ENCODE measurements at regions not wholly inside any gene's neighbourhood (a gene's known extent, or its start where the extent isn't known, plus 50 kb on each side); places are given as distances from the start of the nearest gene placed in this dataset.
"Not testable (repeated sequence)": the region's sequence is repeated elsewhere in the genome, so short reads cannot be mapped to it uniquely, and the experiment has no call there.

DNA sequence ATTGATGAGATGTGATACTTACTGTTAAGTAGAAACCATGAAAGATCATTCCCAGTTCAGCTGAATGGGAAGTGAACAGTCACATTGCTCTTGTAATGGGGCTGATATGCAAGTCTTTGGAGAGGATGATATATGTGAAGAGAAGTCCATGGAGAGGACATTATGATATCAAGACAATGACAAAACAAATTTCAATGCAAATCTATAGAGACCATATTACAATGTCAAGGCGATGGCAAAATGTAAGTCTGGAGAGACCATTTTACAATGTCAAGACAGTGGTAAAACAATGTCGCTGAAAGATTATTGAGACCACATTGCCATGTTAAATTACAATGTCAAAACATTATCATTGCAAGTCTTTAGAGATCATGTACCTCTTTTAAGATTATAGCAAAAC is 277.1 kb upstream of the MEIS2 start:
- intact Hi-C loops (cut with DNase I), result no loop called here
- no peak for DNase-seq (ENCODE audit: low spot score)

DNA sequence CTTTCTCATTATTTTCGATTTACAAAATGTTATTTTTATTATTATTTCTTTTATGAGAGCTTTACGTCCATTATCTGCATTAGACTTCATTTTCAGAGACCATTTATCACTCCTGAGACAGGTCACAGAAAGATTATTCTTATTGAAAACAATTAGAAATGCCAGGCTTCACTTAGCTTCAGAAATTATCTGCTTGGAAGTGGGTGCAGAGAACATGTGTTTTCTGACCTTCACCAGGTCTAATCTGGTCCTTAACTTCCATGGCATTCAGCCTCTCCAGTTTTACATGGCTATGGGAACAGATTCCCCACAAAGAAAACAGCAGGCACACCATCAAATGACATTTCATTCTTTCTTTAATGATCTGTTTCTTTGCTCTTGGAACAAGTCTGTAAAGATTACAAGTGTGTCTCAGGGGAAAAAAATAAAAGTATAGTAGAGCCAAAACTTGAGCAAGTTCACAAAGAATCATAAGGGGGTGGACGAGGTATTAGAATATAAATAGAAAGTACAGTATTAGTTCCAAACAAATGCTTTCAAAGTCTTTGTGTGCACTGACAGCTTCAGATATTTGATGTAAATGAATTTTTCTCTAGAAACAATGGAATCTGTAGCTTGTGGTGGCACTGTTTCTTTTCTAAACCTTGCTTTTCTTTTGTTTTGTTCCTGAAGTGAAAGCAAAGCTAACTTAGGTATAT is 294.2 kb upstream of the MEIS2 start:
- intact Hi-C loops (cut with DNase I), result no loop called here

DNA sequence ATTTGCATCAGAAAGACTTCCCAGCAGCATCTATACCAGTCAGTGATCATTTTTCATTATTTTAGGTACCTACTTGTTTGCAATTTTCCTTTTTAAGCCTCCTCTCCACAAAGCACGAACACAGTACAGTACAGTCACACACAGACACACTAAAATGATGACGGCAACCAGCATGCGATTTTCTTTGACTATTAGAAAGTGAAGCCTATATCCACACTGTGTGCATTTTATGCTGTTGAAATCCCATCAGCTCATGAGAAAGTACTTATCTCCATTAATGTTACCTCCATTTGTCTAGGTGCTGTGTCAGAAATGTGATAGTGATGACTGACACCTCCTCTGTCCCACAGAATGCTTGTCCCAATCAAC is 294.7 kb upstream of the MEIS2 start:
- DNase-seq (ENCODE audit: low spot score), result no peak
- intact Hi-C loops (cut with DNase I), result no loop called here

More for the DNA sequence above, 294.2 kb upstream of the MEIS2 start:
- DNase-seq (ENCODE audit: low spot score), result no peak

DNA sequence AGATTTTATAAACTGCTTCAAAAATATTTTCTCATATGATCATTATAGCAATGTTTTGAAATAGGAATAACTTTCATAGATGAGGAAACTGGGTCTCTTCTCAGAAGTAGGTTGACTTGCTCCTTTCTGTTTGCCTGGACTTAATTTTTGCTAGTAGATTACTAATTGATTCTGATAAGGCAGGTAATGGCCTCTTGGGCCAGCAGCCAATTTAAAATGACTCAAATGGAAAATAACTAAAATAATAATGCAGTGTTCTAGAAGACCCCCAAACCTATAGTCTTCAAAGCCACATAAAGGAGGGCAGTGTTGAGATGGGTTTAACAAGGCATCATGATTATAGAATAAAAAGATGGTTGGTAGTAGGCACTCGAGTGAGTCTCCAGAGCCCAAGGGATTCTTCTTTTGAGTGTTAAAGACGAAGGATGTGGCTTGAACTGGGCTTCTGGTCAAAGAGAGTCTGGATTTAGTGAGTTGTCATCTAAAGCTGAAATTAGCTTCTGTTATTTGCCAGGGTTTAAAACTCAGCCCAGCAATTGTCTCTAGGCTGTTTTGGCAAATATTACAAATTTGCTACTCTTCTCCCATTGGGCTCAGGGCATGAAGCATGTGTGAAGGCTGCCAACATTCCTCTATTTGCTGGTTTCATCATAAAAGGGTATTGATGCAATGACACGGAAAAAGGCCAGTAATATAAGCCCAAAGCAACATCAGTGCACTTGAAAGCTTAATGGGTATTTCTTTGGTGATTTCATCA is 297.1 kb upstream of the MEIS2 start:
- intact Hi-C loops (cut with DNase I), result no loop called here

DNA sequence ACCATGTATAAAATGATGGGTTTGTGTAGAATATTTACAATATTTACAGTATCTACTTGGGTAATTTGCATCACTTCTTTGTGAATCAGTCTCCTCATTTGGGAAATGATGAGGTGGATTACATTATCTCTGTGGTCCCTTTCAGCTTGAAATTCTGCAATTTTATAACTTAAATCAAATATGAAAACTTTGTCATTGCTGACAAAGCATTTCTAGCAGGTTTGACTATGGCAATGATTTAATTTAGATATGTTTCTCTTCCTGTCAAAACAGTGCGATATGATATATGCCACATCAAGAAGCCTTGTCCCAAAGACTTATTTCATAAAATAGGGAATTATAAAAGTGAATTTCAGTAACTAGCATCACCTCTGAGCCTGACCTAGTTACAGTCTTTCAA is 315.8 kb upstream of the MEIS2 start:
- no peak for DNase-seq (ENCODE audit: low spot score)
- intact Hi-C loops (cut with DNase I), result no loop called here

More for the DNA sequence above, 297.1 kb upstream of the MEIS2 start:
- no peak for DNase-seq (ENCODE audit: low spot score)

DNA sequence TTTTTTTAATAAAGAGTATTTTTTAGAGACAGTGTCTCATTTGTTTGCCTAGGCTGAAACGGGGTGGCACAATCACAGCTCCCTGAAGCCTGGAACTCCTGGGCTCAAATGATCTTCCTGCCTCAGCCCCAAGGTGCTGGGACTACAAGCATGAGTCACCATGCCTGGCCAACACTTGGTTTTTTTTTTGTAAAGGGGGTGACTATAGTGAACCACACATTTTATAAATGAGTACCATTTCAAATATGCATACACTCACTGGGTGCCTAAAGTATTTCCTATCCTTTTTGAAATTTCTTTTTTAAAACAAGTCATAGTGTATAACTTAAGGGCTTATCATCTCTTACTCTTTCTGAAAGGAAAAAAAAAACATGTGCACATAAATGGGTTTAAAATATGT is 325.2 kb upstream of the MEIS2 start:
- DNase-seq (ENCODE audit: low spot score), result no peak
- intact Hi-C loops (cut with DNase I), result no loop called here

DNA sequence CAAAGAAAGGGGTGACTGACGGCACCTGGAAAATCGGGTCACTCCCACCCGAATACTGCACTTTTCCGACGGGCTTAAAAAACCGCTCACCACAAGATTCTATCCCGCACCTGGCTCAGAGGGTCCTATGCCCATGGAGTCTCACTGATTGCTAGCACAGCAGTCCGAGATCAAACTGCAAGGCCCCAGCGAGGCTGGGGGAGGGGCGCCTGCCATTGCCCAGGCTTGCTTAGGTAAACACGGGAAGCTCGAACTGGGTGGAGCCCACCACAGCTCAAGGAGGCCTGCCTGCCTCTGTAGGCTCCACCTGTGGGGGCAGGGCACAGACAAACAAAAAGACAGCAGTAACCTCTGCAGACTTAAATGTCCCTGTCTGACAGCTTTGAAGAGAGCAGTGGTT is 327.0 kb upstream of the MEIS2 start:
- intact Hi-C loops (cut with DNase I); DNase-seq (ENCODE audit: low spot score): not testable (repeated sequence)

DNA sequence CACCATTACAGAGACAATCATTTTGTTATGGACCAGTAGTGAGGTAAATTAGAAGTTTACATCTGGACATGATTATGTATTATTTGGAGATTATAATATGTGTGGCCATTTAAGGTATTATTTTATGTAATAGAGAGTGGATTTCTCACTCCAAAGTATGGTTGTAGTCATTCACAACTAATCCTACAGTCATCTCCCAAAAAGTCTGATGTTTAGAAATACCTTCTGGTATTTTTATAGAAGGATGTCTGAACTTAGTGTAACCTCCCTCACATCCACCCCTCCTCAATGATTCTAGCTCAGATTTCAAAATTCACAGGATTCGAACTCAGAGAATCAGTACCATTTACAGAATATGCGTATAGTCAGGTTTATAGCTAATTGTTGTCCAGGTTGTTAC is 346.6 kb upstream of the MEIS2 start:
- intact Hi-C loops (cut with DNase I), result no loop called here
- no peak for DNase-seq (ENCODE audit: low spot score)

DNA sequence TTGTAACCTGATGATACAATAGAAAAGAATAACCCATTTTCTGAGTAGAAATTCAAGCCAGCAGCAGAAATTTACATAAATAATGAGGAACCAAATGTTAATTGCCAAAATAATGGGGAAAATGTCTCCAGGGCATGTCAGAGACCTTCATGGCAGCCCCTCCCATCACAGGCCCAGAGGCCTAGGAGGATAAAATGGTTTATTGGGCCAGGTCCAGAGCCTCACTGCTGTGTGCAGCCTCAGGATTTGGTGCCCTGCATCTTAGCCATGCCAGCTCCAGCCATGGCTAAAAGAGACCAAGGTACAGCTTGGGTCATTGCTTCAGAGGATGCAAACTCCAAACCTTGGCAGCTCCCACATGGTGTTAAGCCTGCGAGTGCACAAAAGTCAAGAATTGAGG is 352.1 kb upstream of the MEIS2 start:
- intact Hi-C loops (cut with DNase I), result no loop called here
- DNase-seq (ENCODE audit: low spot score), result no peak

DNA sequence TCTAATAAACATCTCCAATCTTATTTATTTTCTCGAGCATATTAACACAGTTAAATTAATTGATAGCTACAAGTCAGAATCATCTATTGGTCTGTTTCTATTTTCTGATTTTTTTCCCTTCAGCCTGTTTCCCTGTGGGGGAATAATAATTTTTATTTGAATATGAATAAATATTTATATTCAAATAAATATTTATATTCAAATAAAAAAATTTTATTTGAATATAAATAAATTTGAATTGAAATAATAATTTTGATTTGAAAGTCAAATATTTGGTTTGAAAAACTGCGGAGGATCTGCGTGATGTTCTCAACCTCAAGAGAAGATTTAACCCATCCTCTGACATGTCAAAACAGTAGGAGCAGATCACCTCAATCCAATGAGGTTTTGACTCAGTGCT is 380.1 kb upstream of the MEIS2 start:
- DNase-seq (ENCODE audit: low spot score), result no peak
- intact Hi-C loops (cut with DNase I), result no loop called here

DNA sequence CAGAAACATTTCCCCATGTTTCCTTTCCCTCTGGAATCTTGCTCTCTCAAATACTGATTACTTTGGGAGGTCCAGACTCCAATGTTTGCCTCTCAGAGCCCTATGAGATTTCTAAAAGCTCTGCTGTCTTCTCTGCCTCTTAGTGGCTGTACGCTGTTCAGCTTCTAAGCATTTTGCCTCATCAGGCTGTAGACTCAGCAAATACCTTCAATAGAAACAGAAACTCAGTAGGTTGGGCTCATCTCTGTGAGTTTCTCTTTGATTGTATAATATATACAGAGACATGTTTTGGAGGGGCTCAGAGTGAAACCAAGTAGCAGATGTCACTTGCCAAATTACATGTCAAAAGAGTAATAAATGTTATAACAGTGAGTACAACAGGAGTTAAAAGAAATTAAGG is 380.8 kb upstream of the MEIS2 start:
- intact Hi-C loops (cut with DNase I), result no loop called here
- no peak for DNase-seq (ENCODE audit: low spot score)

DNA sequence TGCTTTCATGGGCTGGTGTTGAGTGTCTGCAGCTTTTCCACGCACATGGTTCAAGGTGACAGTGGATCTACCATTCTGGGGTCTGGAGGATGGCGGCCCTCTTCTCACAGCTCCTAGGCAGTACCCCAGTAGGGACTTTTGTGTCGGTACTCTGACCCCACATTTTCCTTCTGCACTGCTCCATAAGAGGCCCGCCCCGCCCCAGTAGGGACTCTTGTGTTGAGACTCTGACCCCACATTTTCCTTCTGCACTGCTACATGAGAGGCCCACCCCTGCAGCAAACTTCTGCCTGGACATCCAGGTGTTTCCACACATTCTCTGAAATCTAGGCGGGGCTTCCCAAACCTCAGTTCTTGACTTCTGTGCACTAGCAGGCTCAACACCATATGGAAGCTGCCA is 383.4 kb upstream of the MEIS2 start:
- intact Hi-C loops (cut with DNase I), result no loop called here
- peak; percentile 68 for DNase-seq (ENCODE audit: low spot score)

DNA sequence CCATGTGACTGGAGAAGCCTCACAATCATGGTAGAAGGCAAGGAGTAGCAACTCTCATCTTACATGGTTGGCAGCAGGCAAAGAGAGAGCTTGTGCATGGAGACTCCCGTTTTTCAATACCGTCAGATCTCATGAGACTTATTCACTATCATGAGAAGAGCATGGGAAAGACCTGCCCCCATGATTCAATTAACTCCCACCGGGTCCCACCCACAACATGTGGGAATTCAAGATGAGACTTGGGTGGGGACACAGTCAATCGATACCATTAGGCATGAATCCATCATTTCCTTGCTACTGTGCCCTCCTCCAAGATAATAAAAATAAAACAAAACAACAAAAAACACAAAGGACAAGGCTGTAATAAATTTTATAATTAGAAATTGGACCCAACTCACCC is 384.7 kb upstream of the MEIS2 start:
- intact Hi-C loops (cut with DNase I), result no loop called here
- no peak for DNase-seq (ENCODE audit: low spot score)

DNA sequence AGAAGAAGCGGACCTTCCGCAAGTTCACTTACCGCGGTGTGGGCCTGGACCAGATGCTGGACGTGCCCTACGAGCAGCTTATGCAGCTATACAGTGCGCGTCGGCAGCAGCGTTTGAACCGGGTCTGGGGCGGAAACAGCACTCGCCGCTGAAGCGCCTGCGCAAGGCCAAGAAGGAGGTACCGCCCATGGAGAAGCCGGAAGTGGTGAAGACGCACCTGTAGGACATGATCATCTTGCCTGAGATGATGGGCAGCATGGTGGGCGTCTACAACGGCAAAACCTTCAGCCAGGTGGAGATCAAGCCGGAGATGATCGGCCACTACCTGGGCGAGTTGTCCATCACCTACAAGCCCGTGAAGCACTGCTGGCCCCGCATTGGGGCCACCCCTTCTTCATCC is 390.4 kb upstream of the MEIS2 start:
- no peak for DNase-seq (ENCODE audit: low spot score)
- intact Hi-C loops (cut with DNase I), result no loop called here

DNA sequence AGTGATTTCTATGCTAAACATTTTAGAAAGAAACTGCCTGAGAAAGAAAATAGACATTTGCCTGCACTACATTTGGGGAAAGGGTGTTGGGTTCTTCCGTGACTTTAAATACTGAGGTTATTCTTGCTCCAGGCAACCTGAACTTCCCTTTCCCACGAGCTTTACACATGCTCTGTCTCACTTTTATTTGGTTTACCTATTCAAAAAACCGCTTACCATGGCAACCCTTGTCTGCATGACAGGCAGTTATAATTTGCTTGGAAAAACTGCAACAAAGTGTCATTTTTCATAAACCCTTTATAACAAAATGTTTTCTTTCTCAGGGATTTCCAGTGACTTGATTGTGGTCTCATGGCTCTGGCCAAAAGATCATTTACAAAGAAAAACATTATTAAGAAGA is 416.3 kb upstream of the MEIS2 start:
- intact Hi-C loops (cut with DNase I), result loop anchor here in 1 of 2 donors (2.0 kb wide), 1 partner anchor 66 kb away; no protein-coding TSS in a partner anchor
- DNase-seq (ENCODE audit: low spot score), result no peak

DNA sequence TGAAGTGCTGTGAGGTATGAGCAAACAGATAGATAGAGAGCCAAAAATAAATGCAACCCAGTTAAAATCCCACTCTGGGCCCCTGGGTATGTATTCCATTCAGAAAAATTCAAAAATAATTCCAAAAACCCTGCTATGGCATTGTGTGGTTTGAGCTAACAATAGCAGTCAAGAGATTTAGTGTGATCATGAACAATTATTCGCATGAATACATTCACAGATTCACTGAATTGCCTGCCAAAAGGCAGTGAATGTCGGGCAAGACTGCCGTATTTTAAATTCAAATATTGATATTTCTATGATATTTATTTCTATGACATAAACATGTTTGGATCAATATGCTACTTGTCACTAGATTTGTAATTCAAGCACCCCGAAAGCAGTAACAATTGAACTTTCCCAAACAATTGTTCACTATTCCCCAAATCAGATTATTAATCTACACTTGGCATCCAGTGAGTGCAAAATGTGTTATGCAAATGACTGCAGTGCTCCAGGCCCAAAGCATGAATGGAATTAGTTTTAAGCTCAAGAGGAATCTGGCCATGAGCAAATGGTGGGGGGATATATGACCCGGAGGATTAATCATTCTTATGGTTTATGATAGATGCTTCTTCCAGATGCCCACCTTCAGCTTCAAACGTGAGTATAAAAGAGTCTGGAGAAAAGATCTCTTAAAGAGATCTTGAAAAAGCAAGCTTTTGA is 417.0 kb upstream of the MEIS2 start:
- intact Hi-C loops (cut with DNase I), result loop anchor here in 1 of 2 donors (2.0 kb wide), 1 partner anchor 65 kb away; no protein-coding TSS in a partner anchor
- DNase-seq (ENCODE audit: low spot score), result no peak

DNA sequence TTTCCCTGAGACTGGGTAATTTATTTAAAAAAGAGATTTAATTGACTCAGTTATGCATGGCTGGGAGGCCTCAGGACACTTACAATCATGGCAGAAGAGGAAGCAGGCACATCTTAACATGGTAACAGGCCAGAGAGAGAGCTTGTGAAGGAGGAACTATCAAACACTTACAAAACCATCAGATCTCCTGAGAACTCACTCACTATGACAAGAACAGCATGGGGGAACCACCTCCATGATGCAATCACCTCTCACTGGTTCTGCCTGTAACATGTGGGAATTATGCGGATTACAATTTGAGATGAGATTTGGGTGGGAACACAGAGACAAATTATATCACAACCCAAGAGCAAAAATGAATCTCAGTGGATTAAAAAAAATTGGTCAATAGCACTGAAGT is 416.0 kb upstream of the TMCO5A start:
- DNase-seq (ENCODE audit: low spot score), result no peak
- intact Hi-C loops (cut with DNase I), result no loop called here

DNA sequence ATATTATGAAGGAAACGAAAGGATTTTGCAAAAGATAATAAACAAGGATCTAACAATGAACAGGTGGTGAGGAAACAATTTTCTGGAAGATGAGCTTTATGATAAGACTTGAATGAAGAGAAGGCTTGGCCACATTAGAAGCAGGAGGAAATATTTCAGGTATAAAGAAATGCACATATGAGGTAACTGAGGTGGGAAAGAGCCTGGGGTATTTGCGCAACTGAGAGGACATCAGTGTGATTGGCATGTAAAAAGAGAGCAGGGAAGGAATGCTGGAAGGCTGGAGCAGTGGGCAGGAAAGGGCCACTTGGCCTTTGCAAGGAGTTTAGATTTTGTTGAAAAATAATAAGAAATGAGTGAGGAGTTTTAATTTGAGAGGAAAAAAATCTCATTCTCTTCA is 414.4 kb upstream of the TMCO5A start:
- intact Hi-C loops (cut with DNase I), result loop anchor here in 1 of 2 donors (2.0 kb wide), 1 partner anchor 59 kb away; no protein-coding TSS in a partner anchor
- no peak for DNase-seq (ENCODE audit: low spot score)

DNA sequence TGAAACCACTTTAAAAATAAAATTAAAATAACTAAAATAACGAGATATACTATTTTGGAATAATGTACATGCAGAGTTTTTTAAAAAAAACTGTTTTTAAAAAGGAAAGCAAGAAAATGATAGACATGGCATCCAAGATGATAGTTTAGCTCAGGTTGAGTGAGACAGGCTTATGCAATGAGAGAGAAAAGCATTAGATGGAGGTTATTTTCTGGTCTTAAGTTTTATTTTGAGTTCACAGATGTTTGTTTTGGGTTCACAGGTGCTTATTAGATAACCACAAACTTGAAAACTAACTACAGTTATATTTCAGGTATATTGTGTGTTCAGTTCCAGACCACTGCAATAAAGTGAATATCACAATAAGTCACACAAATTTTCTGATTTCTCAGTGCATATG is 413.6 kb upstream of the TMCO5A start:
- DNase-seq (ENCODE audit: low spot score), result no peak
- intact Hi-C loops (cut with DNase I), result loop anchor here in 1 of 2 donors (2.0 kb wide), 1 partner anchor 60 kb away; no protein-coding TSS in a partner anchor

DNA sequence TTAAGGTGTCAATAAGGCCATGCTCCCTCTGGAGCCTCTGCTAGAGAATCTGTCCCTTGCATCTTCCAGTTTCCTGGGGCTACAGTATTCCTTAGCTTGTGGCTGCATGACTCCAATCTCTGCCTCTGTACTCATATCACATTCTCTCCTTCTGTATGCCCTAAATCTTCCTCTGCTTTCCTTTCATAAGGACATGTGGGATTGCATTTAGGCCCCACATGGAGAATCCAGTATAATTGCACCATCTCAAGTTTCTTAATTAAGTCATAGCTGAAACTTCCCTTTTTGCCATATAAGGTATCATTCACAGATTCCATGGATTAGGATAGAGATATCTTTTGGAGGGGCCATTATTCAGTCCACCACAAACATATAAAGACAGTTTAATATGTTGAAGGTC is 409.8 kb upstream of the TMCO5A start:
- DNase-seq (ENCODE audit: low spot score), result no peak
- intact Hi-C loops (cut with DNase I), result no loop called here

All from posterior vena cava (tissue), 2 donors.